ENCODE measurements at regions not wholly inside any gene's neighbourhood (a gene's known extent, or its start where the extent isn't known, plus 50 kb on each side); places are given as distances from the start of the nearest gene placed in this dataset.
A peak's percentile ranks its signal among the peaks of the same experiment; 100 is the strongest.

GRCh38 chr2:125561302-125561701 is 1094.7 kb upstream of the GYPC start:
- no peak for DNase-seq (ENCODE audit: extremely low read depth in 1 of 11, low read depth in 9 of 11, low spot score in 4 of 11)

DNA sequence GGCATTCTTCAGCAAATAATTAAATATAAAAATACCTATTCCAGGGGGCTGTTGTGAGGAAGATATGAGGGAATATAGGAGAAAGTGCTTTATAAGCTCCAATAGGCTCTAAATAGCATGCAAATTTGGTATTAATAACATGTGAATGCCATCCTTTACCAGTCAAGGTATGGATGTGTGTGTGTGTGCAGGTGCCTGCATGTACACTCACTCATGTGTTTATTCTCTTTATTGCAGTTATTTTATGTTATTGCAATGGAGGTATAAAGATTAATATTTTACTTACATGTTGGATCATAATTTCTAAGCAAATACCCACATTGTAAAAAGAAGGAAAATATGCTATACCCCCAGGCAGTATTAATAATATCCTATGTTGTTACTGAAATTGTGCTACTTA is 1093.0 kb upstream of the GYPC start:
- DNase-seq (ENCODE audit: extremely low read depth in 1 of 11, low read depth in 9 of 11, low spot score in 4 of 11): no peak

- no peak for DNase-seq (ENCODE audit: extremely low read depth in 1 of 11, low read depth in 9 of 11, low spot score in 4 of 11)
These were observed 1091.5 kb upstream of the GYPC start for GRCh38 chr2:125564471-125564870.

DNA sequence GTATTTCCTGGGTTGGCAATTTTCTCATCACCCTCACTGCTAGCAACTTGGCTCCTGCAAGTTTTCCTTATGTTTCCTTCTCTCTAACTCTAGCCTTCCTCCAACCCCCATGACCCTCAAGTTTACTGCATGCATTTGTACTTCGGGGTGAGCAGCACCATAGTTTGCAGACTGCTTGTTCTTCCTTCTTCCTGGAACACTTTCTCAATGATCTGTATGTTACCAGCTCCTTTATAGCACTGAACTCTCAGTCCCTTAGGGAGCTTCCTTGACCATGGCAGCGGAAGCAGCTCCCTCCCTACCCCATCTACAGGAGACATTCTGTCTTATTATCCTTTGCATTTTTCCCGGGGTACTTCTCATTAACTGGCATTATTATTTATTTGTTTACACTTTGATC is 1089.5 kb upstream of the GYPC start:
- peak in 1 of 11 donors; percentile 3 for DNase-seq (ENCODE audit: extremely low read depth in 1 of 11, low read depth in 9 of 11, low spot score in 4 of 11)

DNA sequence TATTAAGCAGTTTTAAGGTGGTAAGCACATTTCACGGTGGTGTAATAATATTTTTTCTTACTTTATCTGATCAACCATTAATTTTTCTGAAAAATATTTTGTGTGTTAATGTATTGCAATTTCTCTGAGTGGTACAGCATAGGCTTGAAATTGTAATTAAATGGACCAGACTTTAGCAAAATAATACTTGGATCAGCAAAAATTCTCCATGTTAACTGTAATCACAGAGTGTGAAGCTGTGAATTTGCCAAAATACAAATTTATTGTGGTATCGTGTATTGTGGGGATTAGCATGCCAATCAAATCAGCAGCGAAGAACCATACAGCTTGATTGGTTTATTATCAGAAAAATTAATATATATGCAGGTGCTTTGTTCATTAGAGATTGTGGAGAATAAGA is 1088.9 kb upstream of the GYPC start:
- no peak for DNase-seq (ENCODE audit: extremely low read depth in 1 of 11, low read depth in 9 of 11, low spot score in 4 of 11)

DNA sequence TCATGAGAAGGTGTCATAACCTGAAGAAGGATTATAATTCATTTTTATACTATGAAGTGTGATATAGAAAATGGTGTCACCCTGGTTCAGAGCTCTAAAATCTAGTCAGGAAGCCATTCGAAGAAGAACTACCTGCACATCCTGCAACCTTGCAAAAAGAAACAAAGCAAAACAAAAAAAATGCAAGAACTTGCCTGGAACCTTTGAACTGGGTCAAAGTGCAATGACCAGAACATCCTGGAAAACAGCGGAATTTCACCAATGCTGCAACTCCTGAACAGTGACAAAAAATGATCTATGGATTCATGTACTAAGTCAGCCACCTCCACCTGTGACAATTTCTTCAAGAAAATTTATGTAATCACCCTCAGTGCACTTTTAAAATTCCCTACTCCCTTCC is 1083.3 kb upstream of the GYPC start:
- DNase-seq (ENCODE audit: extremely low read depth in 1 of 11, low read depth in 9 of 11, low spot score in 4 of 11): peak in 1 of 11 donors; percentile 22

GRCh38 chr2:125573432-125573831 is 1082.5 kb upstream of the GYPC start:
- no peak for DNase-seq (ENCODE audit: extremely low read depth in 1 of 11, low read depth in 9 of 11, low spot score in 4 of 11)

DNA sequence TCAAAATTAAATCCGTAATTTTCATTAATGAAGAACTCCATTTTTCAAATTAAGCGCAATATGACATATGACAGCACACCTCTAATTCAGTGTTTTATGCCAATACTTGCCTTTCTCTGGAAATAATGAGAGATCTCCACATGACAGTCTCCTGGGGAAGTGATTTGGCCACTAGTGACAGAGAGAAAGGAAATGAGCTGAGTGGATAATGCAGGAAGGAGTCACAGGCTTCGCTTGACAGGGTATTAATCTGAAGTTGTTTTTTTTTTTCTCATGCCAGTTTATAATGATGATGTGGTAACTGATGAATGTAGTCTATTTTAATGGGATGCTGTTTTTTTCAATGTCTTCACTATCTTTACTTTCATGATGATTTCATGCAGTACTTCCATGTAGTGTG is 1079.4 kb upstream of the GYPC start:
- no peak for DNase-seq (ENCODE audit: extremely low read depth in 1 of 11, low read depth in 9 of 11, low spot score in 4 of 11)

DNA sequence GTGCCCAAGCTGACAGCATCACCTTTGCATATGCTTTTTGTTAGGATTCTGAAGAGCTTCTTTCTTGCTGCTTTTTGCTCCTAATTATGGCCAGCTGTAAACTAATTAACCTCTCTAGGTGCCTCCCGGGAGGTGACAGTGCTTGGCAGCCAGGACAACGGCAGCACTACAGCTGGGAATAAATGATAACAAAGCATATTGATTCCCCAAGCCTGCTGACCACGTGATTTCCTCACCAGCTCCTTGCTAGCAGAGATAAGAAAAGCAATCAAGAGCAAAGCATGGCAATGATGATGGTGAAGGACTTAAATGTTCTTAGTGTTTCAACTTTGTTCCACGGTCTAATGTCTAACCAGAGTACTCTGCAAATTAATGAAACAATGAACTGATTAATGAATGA is 1074.4 kb upstream of the GYPC start:
- DNase-seq (ENCODE audit: extremely low read depth in 1 of 11, low read depth in 9 of 11, low spot score in 4 of 11): no peak

- DNase-seq (ENCODE audit: extremely low read depth in 1 of 11, low read depth in 9 of 11, low spot score in 4 of 11): no peak
These were observed 1073.4 kb upstream of the GYPC start for GRCh38 chr2:125582516-125582915.

GRCh38 chr2:125584732-125585131 is 1071.2 kb upstream of the GYPC start:
- no peak for DNase-seq (ENCODE audit: extremely low read depth in 1 of 11, low read depth in 9 of 11, low spot score in 4 of 11)

- no peak for DNase-seq (ENCODE audit: extremely low read depth in 1 of 11, low read depth in 9 of 11, low spot score in 4 of 11)
These were observed 1067.2 kb upstream of the GYPC start for GRCh38 chr2:125588780-125589179.

DNA sequence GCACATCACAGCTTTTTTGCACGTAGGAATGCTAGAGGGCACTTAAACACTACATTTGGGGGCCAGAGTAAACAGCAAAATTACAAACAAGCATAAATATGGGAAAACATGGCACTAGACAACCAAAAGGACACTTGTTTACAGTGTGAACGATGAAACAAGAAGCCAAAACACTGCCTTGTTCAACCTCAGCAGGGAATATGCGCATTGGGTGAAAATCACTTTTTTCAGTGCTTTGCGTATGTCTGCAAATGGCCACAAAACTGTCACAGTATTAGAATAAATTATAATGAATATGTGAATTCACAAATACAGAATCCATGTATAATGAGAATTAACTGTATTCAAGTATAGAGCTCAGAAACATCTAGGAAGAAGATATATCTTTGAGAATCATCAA is 1064.0 kb upstream of the GYPC start:
- DNase-seq (ENCODE audit: extremely low read depth in 1 of 11, low read depth in 9 of 11, low spot score in 4 of 11): no peak

GRCh38 chr2:125593036-125593435 is 1062.9 kb upstream of the GYPC start:
- no peak for DNase-seq (ENCODE audit: extremely low read depth in 1 of 11, low read depth in 9 of 11, low spot score in 4 of 11)

DNA sequence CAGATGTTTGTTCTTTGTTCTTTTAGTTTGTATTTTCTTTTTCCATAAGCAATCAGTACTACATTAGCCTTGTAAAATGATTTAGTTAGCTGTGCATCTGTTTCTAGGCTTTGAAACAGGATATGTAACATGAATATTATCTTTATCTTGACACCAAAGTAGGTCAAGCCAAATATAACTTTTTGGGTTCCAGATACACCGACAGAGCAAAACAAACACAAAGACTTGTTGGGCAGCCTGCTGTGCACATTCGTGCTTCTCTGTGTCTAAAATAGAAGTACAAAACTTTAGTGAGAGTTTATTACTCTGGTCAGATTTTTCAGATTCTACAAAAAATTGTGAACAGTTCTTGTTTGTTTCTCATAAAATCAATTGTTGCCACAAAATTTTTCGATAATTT is 1059.3 kb upstream of the GYPC start:
- no peak for DNase-seq (ENCODE audit: extremely low read depth in 1 of 11, low read depth in 9 of 11, low spot score in 4 of 11)

- DNase-seq (ENCODE audit: extremely low read depth in 1 of 11, low read depth in 9 of 11, low spot score in 4 of 11): no peak
These were observed 1040.5 kb upstream of the GYPC start for GRCh38 chr2:125615438-125615837.

GRCh38 chr2:125630377-125630776 is 1025.6 kb upstream of the GYPC start:
- no peak for DNase-seq (ENCODE audit: extremely low read depth in 1 of 11, low read depth in 9 of 11, low spot score in 4 of 11)

GRCh38 chr2:125634662-125635061 is 1021.3 kb upstream of the GYPC start:
- peak in 2 of 11 donors; percentile 2 to 3 for DNase-seq (ENCODE audit: extremely low read depth in 1 of 11, low read depth in 9 of 11, low spot score in 4 of 11)

GRCh38 chr2:125638345-125638744 is 1017.6 kb upstream of the GYPC start:
- no peak for DNase-seq (ENCODE audit: extremely low read depth in 1 of 11, low read depth in 9 of 11, low spot score in 4 of 11)

GRCh38 chr2:125642032-125642431 is 1013.9 kb upstream of the GYPC start:
- no peak for DNase-seq (ENCODE audit: extremely low read depth in 1 of 11, low read depth in 9 of 11, low spot score in 4 of 11)

GRCh38 chr2:125643128-125643527 is 1012.8 kb upstream of the GYPC start:
- DNase-seq (ENCODE audit: extremely low read depth in 1 of 11, low read depth in 9 of 11, low spot score in 4 of 11): no peak

DNA sequence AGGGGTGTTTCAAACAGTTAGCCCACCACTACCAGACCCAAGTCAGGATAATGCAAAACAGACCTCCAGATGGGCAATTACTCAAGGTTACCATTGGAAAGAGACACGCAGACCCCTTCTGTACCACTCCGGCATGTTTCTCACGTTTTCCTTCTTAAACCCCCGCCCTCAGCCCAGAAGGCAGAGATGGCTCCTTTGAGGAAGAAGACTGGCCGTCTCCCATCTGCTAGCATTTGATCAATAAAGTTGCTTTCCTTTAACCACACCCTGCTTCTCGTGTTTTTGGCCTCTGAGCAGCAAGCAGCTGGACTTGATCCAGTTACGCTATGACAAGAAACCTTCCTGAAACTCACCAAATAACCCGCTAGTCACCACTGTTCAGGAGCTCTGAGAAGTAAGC is 1012.4 kb upstream of the GYPC start:
- DNase-seq (ENCODE audit: extremely low read depth in 1 of 11, low read depth in 9 of 11, low spot score in 4 of 11): no peak
